Glomerular visceral epithelial cell (primary cell): ENCODE measurements at regions not wholly inside any gene's neighbourhood (a gene's known extent, or its start where the extent isn't known, plus 50 kb on each side); places are given as distances from the start of the nearest gene placed in this dataset.

Experiments used
- DNase-seq: peaks from one replicate; pipeline ENCODE4 v3.0.0-alpha.2; 2016; ENCODE audit errors: extremely low spot score

DNA sequence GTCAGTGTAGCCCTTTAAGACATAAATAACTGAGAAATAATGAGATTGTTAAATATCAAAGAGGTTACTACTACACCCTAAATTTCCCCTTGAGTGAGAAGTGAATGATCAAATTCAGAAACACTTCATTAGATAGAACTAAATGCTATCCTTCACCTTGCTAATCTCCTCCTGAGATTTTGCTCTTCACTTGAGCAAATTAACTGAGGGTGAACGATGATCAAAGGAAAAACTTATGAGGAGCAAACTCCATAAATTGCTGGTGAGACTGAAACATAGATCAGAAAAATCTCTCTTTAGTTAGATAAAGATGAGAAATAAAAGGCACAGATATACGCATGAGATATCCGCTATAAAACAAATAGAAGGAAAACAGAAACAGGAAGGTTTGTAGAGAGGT is 63.1 kb upstream of the TANC1 start:
- no peak for DNase-seq

DNA sequence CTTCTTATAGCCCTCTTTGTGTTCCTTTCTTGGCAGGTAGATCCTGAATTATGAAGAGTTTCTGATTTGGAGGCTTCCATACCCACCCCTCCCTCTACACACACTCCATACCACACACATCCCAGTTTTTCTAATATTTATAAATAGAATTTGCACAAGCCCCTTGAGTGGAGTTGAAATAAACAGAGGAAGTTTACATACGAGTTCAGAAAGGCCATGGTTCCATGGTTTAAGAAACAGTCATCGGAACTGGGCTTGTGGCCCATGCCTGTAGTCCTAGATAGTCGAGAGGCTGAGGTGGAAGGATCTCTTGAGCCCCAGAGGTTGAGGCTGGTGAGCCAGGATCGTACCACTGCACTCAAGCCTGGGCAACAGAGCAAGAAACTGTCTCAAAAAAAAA is 62.7 kb upstream of the TANC1 start:
- DNase-seq = no peak

DNA sequence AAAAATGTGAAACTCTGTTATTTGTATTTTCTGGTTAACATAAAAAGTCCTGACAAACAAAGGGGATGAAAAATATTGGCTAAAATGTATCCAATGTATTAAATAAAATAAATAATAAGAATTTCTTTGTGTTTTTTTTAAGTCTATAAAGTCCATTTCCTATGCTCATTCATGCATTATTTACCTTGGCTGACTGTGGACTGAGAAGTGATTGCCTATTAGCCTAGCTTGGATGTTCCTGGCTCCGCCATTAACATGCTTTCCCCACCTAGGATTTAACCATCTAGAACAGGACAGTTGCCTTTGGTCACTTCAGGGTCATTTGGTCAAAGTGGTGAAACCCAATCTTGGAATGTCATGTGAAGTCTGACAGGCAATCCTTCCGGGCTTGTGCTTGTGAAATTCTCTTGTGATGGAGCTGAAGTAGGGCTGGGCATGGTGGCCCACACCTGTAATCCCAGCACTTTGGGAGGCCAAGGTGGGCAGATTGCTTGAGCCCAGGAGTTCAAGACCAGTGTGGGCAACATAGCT is 60.4 kb upstream of the TANC1 start:
- DNase-seq = no peak

DNA sequence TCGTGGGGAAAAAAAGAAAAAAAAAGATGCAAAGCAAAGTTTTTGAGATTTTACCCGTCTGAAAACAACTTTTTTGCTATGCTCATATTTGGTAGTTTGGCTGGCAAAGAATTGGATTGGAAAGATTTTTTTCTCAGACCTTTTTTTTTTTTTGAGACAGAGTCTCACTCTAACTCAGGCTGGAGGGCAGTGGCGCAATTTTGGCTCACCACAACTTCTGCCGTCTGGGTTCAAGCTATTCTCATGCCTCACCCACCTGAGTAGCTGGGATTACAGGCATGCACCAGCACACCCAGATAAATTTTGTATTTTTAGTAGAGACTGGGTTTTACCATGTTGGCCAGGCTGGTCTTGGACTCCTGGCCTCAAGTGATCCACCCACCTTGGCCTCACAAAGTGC is 56.3 kb upstream of the TANC1 start:
- DNase-seq = no peak

DNA sequence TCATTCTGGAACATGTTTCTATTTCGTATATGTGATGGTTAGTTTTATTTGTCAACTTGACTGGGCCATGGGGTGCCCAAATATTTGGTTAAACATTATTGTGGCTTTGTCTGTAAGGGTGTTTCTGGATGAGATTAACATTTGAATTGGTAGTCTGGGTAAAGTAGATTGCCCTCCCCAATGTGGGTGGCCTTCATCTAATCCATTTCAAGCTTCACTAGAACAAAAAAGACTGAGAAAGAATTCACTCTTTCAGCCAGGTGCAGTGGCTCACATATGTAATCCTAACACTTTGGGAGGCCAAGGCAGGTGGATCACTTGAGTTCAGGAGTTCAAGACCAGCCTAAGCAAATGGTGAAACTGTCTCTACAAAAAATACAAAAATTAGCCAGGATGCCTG is 55.7 kb upstream of the TANC1 start:
- no peak for DNase-seq

DNA sequence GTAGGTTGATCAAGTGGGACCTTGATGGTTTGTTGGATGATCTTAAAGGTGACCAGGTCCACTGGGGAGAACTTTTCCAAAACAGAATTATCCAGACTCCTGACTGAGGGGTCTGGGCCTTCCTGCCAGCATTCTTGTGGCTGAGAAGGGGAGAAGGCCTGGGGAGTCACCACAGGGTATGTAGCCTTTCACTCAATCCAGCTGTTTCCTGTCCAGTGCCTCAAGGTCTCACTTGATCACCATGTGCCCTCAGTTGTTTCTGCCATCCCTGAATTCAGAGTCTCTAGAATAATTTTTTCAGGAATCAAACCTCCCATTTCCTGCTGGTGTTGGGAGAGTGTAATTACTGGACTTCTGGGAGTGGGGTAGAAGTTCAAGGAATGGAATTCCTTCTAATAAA is 54.4 kb upstream of the TANC1 start:
- no peak for DNase-seq

DNA sequence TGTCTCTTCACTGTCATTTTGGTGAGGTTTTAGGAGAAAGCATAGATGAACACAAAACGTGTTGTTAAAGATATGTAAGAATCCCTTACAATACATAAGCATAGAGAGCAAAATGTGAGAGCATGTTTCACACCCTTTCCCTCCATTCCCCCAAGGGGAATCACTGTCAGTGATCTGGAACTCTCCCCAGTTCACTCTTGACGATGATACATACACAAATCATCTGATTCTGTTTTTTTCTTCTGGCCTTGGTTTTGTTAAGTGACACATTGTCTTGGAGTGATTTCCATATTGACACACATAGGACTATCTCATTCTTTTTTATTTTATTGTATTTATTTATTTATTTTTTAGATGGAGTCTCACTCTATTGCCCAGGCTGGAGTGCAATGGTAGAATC is 53.7 kb upstream of the TANC1 start:
- DNase-seq = no peak

DNA sequence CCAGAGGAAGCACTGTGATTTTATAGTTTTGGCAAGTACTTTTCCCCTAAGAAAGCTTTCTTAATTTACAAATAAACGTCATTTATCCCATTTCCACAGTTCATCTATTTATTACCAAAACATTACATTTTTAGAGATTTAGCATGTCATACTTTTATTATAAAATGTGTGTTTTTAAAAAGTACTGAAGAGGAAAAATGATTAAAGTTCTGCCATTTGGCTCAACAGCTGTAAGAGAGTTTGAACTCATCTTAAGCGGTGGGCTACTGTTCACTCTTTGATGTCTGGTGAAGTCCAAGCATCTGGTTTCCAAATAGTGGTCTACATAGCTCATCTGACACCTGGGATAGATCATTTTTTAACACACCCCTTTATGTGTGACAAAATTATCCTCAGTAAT is 51.3 kb upstream of the TANC1 start:
- no peak for DNase-seq

DNA sequence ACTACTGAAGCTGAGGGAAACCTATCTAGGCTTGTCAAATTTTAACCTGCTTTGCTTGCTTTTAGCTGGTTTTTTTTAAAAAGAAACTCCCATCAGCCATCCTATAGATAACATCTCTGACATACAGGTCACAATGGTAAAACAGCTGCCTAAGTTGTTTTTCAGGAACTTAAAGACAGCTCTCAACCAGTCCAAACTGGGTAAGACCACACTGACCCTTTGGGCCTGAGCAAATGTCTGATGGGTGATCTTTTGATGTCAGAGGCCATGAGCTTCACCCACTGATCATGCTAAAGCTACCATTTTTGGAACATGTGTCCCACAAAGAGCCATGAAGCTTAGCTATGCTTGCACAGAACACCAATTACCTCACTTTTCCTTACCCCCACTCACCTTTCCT is 50.0 kb upstream of the TANC1 start:
- DNase-seq = no peak
